ENCODE measurements at regions not wholly inside any gene's neighbourhood (a gene's known extent, or its start where the extent isn't known, plus 50 kb on each side); places are given as distances from the start of the nearest gene placed in this dataset.

- no peak for DNase-seq (ENCODE audit: extremely low spot score)
- ChIA-PET CTCF (no interaction called here), POLR2A (no interaction called here)
- no peak for TF ChIP-seq CTCF (IDR thresholded peaks at IDR 0.05; ENCODE audit: control extremely low read depth, extremely low read depth, low read depth, missing control alignments)
These were observed 650.9 kb downstream of the TLE4 start for GRCh38 chr9:80222466-80223169.

- DNase-seq (ENCODE audit: extremely low spot score), result no peak
- no peak for TF ChIP-seq CTCF (IDR thresholded peaks at IDR 0.05; ENCODE audit: control extremely low read depth, extremely low read depth, low read depth, missing control alignments)
- POLR2A ChIA-PET, result no interaction called here
- CTCF ChIA-PET, result interaction anchor here (1.0 to 1.4 kb wide), 3 partner anchors 13 to 287 kb away, joined by 3 to 4 read pairs (median 3); no protein-coding TSS in a partner anchor
These were observed 646.6 kb downstream of the TLE4 start for GRCh38 chr9:80218328-80218727.

GRCh38 chr9:80213613-80214012 lies 641.8 kb downstream of the TLE4 start:
- no peak for TF ChIP-seq CTCF (IDR thresholded peaks at IDR 0.05; ENCODE audit: control extremely low read depth, extremely low read depth, low read depth, missing control alignments)
- ChIA-PET POLR2A (no interaction called here), CTCF (no interaction called here)

GRCh38 chr9:80208696-80209095 lies 636.9 kb downstream of the TLE4 start:
- no peak for TF ChIP-seq CTCF (IDR thresholded peaks at IDR 0.05; ENCODE audit: control extremely low read depth, extremely low read depth, low read depth, missing control alignments)
- ChIA-PET POLR2A (no interaction called here), CTCF (interaction anchor here (1.5 kb wide), 1 partner anchor 8 kb away, joined by 3 read pairs; no protein-coding TSS in a partner anchor)
- no peak for DNase-seq (ENCODE audit: extremely low spot score)

More at GRCh38 chr9:80213613-80214012, 641.8 kb downstream of the TLE4 start:
- no peak for DNase-seq (ENCODE audit: extremely low spot score)

GRCh38 chr9:80204054-80204453 lies 632.3 kb downstream of the TLE4 start:
- CTCF ChIA-PET, result no interaction called here

GRCh38 chr9:80197661-80198060 lies 625.9 kb downstream of the TLE4 start:
- DNase-seq (ENCODE audit: extremely low spot score), result no peak
- no peak for TF ChIP-seq CTCF (IDR thresholded peaks at IDR 0.05; ENCODE audit: control extremely low read depth, extremely low read depth, low read depth, missing control alignments)
- ChIA-PET CTCF (no interaction called here), POLR2A (no interaction called here)

More at GRCh38 chr9:80204054-80204453, 632.3 kb downstream of the TLE4 start:
- no peak for DNase-seq (ENCODE audit: extremely low spot score)
- POLR2A ChIA-PET, result no interaction called here
- no peak for TF ChIP-seq CTCF (IDR thresholded peaks at IDR 0.05; ENCODE audit: control extremely low read depth, extremely low read depth, low read depth, missing control alignments)

Data from GM10248 (cell line).